Mononuclear cell (primary cell): ENCODE measurements at regions not wholly inside any gene's neighbourhood (a gene's known extent, or its start where the extent isn't known, plus 50 kb on each side); places are given as distances from the start of the nearest gene placed in this dataset.

Experiments used
- H3K27me3 ChIP-seq: 2 replicates; pipeline ENCODE4 v1.6.0; 2011; ENCODE audit warnings: low read length, control low read depth; ENCODE audit not compliant: insufficient read depth
- H3K4me1 ChIP-seq: 2 replicates; pipeline ENCODE4 v1.5.1; 2011; ENCODE audit warnings: mild to moderate bottlenecking, low read length, control low read depth; ENCODE audit not compliant: insufficient read depth
- H3K4me3 ChIP-seq: 2 replicates; pipeline ENCODE4 v1.5.1; 2011; ENCODE audit warnings: mild to moderate bottlenecking, low read length, moderate library complexity
- H3K9me3 ChIP-seq: 2 replicates; pipeline ENCODE4 v1.5.1; 2011; ENCODE audit warnings: low read depth, mild to moderate bottlenecking, control low read depth, low read length

- Histone ChIP-seq H3K4me1 (no peaks in the 10 kb centered on the region), H3K27me3 (no peaks in the 10 kb centered on the region), H3K9me3 (no peaks in the 10 kb centered on the region), H3K4me3 (no peak overlapping the region)
Measured at GRCh38 chr6:63427951-63428350, 108.2 kb upstream of the LGSN start.

- no peaks in the 10 kb centered on the region for H3K9me3 ChIP-seq
- no peaks in the 10 kb centered on the region for H3K27me3 ChIP-seq
- H3K4me1 ChIP-seq, result no peaks in the 10 kb centered on the region
- H3K4me3 ChIP-seq, result no peak overlapping the region
Measured at GRCh38 chr6:63430985-63431519, 111.3 kb upstream of the LGSN start.

GRCh38 chr6:63434943-63435342, 115.2 kb upstream of the LGSN start:
- Histone ChIP-seq H3K4me3 (no peak overlapping the region), H3K4me1 (no peaks in the 10 kb centered on the region), H3K9me3 (no peaks in the 10 kb centered on the region), H3K27me3 (no peaks in the 10 kb centered on the region)

GRCh38 chr6:63436356-63436755, 116.6 kb upstream of the LGSN start:
- Histone ChIP-seq H3K4me1 (no peaks in the 10 kb centered on the region), H3K4me3 (no peak overlapping the region), H3K9me3 (no peaks in the 10 kb centered on the region), H3K27me3 (no peaks in the 10 kb centered on the region)

- H3K9me3 ChIP-seq, result no peaks in the 10 kb centered on the region
- H3K4me3 ChIP-seq, result no peak overlapping the region
- H3K4me1 ChIP-seq, result no peaks in the 10 kb centered on the region
- H3K27me3 ChIP-seq, result no peaks in the 10 kb centered on the region
Measured at GRCh38 chr6:63437058-63437457, 117.3 kb upstream of the LGSN start.

GRCh38 chr6:63440057-63440456, 120.3 kb upstream of the LGSN start:
- no peaks in the 10 kb centered on the region for H3K4me1 ChIP-seq
- no peaks in the 10 kb centered on the region for H3K9me3 ChIP-seq
- H3K4me3 ChIP-seq, result no peak overlapping the region
- H3K27me3 ChIP-seq, result no peaks in the 10 kb centered on the region

- Histone ChIP-seq H3K27me3 (no peaks in the 10 kb centered on the region), H3K4me3 (no peak overlapping the region), H3K4me1 (no peaks in the 10 kb centered on the region), H3K9me3 (no peaks in the 10 kb centered on the region)
Measured at GRCh38 chr6:63440594-63440993, 120.8 kb upstream of the LGSN start.

- Histone ChIP-seq H3K27me3 (no peaks in the 10 kb centered on the region), H3K4me3 (peak overlapping the region; percentile 10), H3K9me3 (no peaks in the 10 kb centered on the region), H3K4me1 (no peaks in the 10 kb centered on the region)
Measured at GRCh38 chr6:63441266-63441956, 121.6 kb upstream of the LGSN start.

GRCh38 chr6:63442870-63443269, 123.1 kb upstream of the LGSN start:
- Histone ChIP-seq H3K4me1 (no peaks in the 10 kb centered on the region), H3K27me3 (no peaks in the 10 kb centered on the region), H3K9me3 (no peaks in the 10 kb centered on the region), H3K4me3 (no peak overlapping the region)

GRCh38 chr6:63444768-63445167, 125.0 kb upstream of the LGSN start:
- Histone ChIP-seq H3K4me1 (no peaks in the 10 kb centered on the region), H3K4me3 (no peak overlapping the region), H3K27me3 (no peaks in the 10 kb centered on the region), H3K9me3 (no peaks in the 10 kb centered on the region)

- Histone ChIP-seq H3K4me1 (no peaks in the 10 kb centered on the region), H3K27me3 (no peaks in the 10 kb centered on the region), H3K9me3 (no peaks in the 10 kb centered on the region), H3K4me3 (no peak overlapping the region)
Measured at GRCh38 chr6:63446405-63446804, 125.9 kb upstream of the LOC128125822 start.

GRCh38 chr6:63447134-63447533, 125.1 kb upstream of the LOC128125822 start:
- H3K27me3 ChIP-seq, result no peaks in the 10 kb centered on the region
- H3K4me3 ChIP-seq, result no peak overlapping the region
- H3K9me3 ChIP-seq, result no peaks in the 10 kb centered on the region
- no peaks in the 10 kb centered on the region for H3K4me1 ChIP-seq

- Histone ChIP-seq H3K9me3 (no peaks in the 10 kb centered on the region), H3K27me3 (no peaks in the 10 kb centered on the region), H3K4me3 (no peak overlapping the region), H3K4me1 (no peaks in the 10 kb centered on the region)
Measured at GRCh38 chr6:63448229-63448628, 124.1 kb upstream of the LOC128125822 start.

GRCh38 chr6:63449714-63450113, 122.6 kb upstream of the LOC128125822 start:
- H3K9me3 ChIP-seq, result no peaks in the 10 kb centered on the region
- H3K4me3 ChIP-seq, result no peak overlapping the region
- no peaks in the 10 kb centered on the region for H3K27me3 ChIP-seq
- H3K4me1 ChIP-seq, result no peaks in the 10 kb centered on the region

- Histone ChIP-seq H3K4me3 (no peak overlapping the region), H3K27me3 (no peaks in the 10 kb centered on the region), H3K9me3 (no peaks in the 10 kb centered on the region), H3K4me1 (no peaks in the 10 kb centered on the region)
Measured at GRCh38 chr6:63451238-63451637, 121.0 kb upstream of the LOC128125822 start.

- Histone ChIP-seq H3K27me3 (no peaks in the 10 kb centered on the region), H3K9me3 (no peaks in the 10 kb centered on the region), H3K4me3 (no peak overlapping the region), H3K4me1 (no peaks in the 10 kb centered on the region)
Measured at GRCh38 chr6:63452125-63452524, 120.2 kb upstream of the LOC128125822 start.
